WTC11 (cell line): ENCODE measurements at regions not wholly inside any gene's neighbourhood (a gene's known extent, or its start where the extent isn't known, plus 50 kb on each side); places are given as distances from the start of the nearest gene placed in this dataset.
"Not testable (repeated sequence)": the region's sequence is repeated elsewhere in the genome, so short reads cannot be mapped to it uniquely, and the experiment has no call there.

ENCODE experiments used
- ATAC-seq: fragments of 200-7000 bp; cut with Tn5 transposase; 2 replicates; pipeline ENCODE4 v1.10.0; 2021; ENCODE audit warnings: mild to moderate bottlenecking, moderate library complexity
- CTCF ChIA-PET: fragments of 300-600 bp; sonication (Branson Sonifier 250); formaldehyde crosslinking; loops from one replicate; lab custom pipeline; 2021; ENCODE audit warnings: antibody characterized with exemption; lab: Charles Lee
- POLR2A ChIA-PET: fragments of 350-600 bp; sonication (Branson Sonifier 250); formaldehyde crosslinking; loops from one replicate; lab custom pipeline; 2021; ENCODE audit warnings: antibody characterized with exemption; lab: Charles Lee
- DNase-seq: peaks from one replicate; pipeline ENCODE4 v3.0.0; 2021; ENCODE audit warnings: low spot score
- H3K27ac Mint-ChIP-seq: 2 replicates; pipeline ENCODE4 v1.8.0; 2021; ENCODE audit warnings: mixed read lengths
- H3K27me3 Mint-ChIP-seq: 2 replicates; pipeline ENCODE4 v1.8.0; 2021; ENCODE audit warnings: low read depth, mild to moderate bottlenecking, moderate library complexity, mixed read lengths
- H3K36me3 Mint-ChIP-seq: 2 replicates; pipeline ENCODE4 v1.8.0; 2021; ENCODE audit warnings: mixed read lengths
- H3K4me1 Mint-ChIP-seq: 2 replicates; pipeline ENCODE4 v1.8.0; 2022; ENCODE audit warnings: mixed read lengths
- H3K4me3 Mint-ChIP-seq: 2 replicates; pipeline ENCODE4 v1.8.0; 2021; ENCODE audit warnings: mild to moderate bottlenecking, moderate library complexity, mixed read lengths
- H3K9me3 Mint-ChIP-seq: 2 replicates; pipeline ENCODE4 v1.8.0; 2021; ENCODE audit warnings: mixed read lengths
- FOXP1 ChIP-seq: sonication (generic); formaldehyde crosslinking; IDR thresholded peaks from 2 replicates; pipeline ENCODE4 v1.8.0; 2022; ENCODE audit warnings: missing genetic modification reagents, mild to moderate bottlenecking, moderate library complexity, borderline replicate concordance
- SMAD3 ChIP-seq: sonication (generic); formaldehyde crosslinking; IDR thresholded peaks from 2 replicates; pipeline ENCODE4 v1.8.0; 2022; ENCODE audit warnings: missing genetic modification reagents, mild to moderate bottlenecking, borderline replicate concordance
- ZNF263 ChIP-seq: sonication (generic); formaldehyde crosslinking; IDR thresholded peaks from 2 replicates; pipeline ENCODE4 v1.8.1; 2022; ENCODE audit warnings: low read depth, mild to moderate bottlenecking, moderate library complexity, missing genetic modification reagents
- TF ChIP-seq, protein P1 (sequence below): sonication (generic); formaldehyde crosslinking; conservative IDR thresholded peaks from 2 replicates; pipeline ENCODE4 v1.8.1; 2023; ENCODE audit warnings: mild to moderate bottlenecking, low read depth, missing genetic modification reagents, moderate library complexity
- TF ChIP-seq, protein P2 (sequence below): sonication (generic); formaldehyde crosslinking; IDR thresholded peaks from 2 replicates; pipeline ENCODE4 v1.8.0; 2023; ENCODE audit warnings: missing genetic modification reagents, mild to moderate bottlenecking, borderline replicate concordance
- TF ChIP-seq, protein P3 (sequence below): fragments of 250-450 bp; sonication (Bioruptor Pico); IDR thresholded peaks from 2 replicates; pipeline ENCODE4 v1.9.0; 2021; ENCODE audit warnings: mild to moderate bottlenecking
- TF ChIP-seq, protein P4 (sequence below): fragments of 250-450 bp; sonication (Bioruptor Pico); IDR thresholded peaks from 2 replicates; pipeline ENCODE4 v1.9.0; 2021; ENCODE audit warnings: mild to moderate bottlenecking
- TF ChIP-seq, protein P5 (sequence below): sonication (generic); formaldehyde crosslinking; IDR thresholded peaks from 2 replicates; pipeline ENCODE4 v1.8.1; 2022; ENCODE audit warnings: mild to moderate bottlenecking, moderate library complexity, missing genetic modification reagents

GRCh38 chr9:101923451-101923850, 185.0 kb upstream of the GRIN3A start (continued):
- TF ChIP-seq, protein P1, sequence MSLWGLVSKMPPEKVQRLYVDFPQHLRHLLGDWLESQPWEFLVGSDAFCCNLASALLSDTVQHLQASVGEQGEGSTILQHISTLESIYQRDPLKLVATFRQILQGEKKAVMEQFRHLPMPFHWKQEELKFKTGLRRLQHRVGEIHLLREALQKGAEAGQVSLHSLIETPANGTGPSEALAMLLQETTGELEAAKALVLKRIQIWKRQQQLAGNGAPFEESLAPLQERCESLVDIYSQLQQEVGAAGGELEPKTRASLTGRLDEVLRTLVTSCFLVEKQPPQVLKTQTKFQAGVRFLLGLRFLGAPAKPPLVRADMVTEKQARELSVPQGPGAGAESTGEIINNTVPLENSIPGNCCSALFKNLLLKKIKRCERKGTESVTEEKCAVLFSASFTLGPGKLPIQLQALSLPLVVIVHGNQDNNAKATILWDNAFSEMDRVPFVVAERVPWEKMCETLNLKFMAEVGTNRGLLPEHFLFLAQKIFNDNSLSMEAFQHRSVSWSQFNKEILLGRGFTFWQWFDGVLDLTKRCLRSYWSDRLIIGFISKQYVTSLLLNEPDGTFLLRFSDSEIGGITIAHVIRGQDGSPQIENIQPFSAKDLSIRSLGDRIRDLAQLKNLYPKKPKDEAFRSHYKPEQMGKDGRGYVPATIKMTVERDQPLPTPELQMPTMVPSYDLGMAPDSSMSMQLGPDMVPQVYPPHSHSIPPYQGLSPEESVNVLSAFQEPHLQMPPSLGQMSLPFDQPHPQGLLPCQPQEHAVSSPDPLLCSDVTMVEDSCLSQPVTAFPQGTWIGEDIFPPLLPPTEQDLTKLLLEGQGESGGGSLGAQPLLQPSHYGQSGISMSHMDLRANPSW (CRISPR knock-in tag): no peak
- no peak for TF ChIP-seq ZNF263 (CRISPR knock-in tag)
- TF ChIP-seq, protein P2, sequence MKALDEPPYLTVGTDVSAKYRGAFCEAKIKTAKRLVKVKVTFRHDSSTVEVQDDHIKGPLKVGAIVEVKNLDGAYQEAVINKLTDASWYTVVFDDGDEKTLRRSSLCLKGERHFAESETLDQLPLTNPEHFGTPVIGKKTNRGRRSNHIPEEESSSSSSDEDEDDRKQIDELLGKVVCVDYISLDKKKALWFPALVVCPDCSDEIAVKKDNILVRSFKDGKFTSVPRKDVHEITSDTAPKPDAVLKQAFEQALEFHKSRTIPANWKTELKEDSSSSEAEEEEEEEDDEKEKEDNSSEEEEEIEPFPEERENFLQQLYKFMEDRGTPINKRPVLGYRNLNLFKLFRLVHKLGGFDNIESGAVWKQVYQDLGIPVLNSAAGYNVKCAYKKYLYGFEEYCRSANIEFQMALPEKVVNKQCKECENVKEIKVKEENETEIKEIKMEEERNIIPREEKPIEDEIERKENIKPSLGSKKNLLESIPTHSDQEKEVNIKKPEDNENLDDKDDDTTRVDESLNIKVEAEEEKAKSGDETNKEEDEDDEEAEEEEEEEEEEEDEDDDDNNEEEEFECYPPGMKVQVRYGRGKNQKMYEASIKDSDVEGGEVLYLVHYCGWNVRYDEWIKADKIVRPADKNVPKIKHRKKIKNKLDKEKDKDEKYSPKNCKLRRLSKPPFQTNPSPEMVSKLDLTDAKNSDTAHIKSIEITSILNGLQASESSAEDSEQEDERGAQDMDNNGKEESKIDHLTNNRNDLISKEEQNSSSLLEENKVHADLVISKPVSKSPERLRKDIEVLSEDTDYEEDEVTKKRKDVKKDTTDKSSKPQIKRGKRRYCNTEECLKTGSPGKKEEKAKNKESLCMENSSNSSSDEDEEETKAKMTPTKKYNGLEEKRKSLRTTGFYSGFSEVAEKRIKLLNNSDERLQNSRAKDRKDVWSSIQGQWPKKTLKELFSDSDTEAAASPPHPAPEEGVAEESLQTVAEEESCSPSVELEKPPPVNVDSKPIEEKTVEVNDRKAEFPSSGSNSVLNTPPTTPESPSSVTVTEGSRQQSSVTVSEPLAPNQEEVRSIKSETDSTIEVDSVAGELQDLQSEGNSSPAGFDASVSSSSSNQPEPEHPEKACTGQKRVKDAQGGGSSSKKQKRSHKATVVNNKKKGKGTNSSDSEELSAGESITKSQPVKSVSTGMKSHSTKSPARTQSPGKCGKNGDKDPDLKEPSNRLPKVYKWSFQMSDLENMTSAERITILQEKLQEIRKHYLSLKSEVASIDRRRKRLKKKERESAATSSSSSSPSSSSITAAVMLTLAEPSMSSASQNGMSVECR (CRISPR knock-in tag): no peak
- TF ChIP-seq FOXP1 (CRISPR knock-in tag): no peak
- TF ChIP-seq SMAD3 (CRISPR knock-in tag): no peak

DNA sequence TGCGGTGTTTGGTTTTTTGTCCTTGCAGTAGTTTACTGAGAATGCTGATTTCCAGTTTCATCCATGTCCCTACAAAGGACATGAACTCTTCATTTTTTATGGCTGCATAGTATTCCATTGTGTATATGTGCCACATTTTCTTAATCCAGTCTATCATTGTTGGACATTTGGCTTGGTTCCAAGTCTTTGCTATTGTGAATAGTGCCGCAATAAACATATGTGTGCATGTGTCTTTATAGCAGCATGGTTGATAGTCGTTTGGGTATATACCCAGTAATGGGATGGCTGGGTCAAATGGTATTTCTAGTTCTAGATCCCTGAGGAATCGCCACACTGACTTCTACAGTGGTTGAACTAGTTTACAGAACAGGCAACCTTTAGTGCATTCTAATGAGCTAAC, 178.5 kb upstream of the GRIN3A start:
- H3K4me1 Mint-ChIP-seq, ATAC-seq, H3K27me3 Mint-ChIP-seq, H3K27ac Mint-ChIP-seq, H3K9me3 Mint-ChIP-seq, CTCF ChIA-PET, H3K36me3 Mint-ChIP-seq, DNase-seq, POLR2A ChIA-PET, H3K4me3 Mint-ChIP-seq: not testable (repeated sequence)

DNA sequence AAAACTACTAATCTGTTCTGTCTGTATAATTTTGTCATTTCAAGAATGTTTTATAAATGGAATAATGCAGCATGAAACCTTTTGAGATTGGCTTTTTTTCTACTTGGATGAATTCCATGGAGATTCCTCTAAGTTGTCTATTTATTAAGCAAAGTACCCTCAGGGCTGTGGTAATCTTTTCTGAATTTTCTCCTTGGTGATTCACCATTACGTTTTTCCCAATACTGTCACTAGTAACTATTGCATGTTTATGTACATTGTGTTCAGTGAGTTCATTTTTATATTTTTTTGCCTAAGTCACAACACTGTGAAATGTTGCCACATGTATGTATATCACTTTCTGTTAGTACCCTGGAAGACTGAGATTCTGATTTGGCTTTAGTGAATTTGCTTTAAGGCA, 177.0 kb upstream of the GRIN3A start:
- ATAC-seq: no peak
- CTCF ChIA-PET: no interaction called here
- H3K36me3 Mint-ChIP-seq: no peaks in the 10 kb centered on the region
- H3K4me1 Mint-ChIP-seq: 0 out of 2 replicates have a peak, but pooled peaks cover 2% of the 10 kb centered on the region
- no peak overlapping the region for H3K27ac Mint-ChIP-seq
- no peaks in the 10 kb centered on the region for H3K9me3 Mint-ChIP-seq
- DNase-seq: no peak
- H3K4me3 Mint-ChIP-seq: no peak overlapping the region
- POLR2A ChIA-PET: no interaction called here
- TF ChIP-seq, protein P3, sequence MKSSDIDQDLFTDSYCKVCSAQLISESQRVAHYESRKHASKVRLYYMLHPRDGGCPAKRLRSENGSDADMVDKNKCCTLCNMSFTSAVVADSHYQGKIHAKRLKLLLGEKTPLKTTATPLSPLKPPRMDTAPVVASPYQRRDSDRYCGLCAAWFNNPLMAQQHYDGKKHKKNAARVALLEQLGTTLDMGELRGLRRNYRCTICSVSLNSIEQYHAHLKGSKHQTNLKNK (CRISPR knock-in tag): no peak
- TF ChIP-seq, protein P4, sequence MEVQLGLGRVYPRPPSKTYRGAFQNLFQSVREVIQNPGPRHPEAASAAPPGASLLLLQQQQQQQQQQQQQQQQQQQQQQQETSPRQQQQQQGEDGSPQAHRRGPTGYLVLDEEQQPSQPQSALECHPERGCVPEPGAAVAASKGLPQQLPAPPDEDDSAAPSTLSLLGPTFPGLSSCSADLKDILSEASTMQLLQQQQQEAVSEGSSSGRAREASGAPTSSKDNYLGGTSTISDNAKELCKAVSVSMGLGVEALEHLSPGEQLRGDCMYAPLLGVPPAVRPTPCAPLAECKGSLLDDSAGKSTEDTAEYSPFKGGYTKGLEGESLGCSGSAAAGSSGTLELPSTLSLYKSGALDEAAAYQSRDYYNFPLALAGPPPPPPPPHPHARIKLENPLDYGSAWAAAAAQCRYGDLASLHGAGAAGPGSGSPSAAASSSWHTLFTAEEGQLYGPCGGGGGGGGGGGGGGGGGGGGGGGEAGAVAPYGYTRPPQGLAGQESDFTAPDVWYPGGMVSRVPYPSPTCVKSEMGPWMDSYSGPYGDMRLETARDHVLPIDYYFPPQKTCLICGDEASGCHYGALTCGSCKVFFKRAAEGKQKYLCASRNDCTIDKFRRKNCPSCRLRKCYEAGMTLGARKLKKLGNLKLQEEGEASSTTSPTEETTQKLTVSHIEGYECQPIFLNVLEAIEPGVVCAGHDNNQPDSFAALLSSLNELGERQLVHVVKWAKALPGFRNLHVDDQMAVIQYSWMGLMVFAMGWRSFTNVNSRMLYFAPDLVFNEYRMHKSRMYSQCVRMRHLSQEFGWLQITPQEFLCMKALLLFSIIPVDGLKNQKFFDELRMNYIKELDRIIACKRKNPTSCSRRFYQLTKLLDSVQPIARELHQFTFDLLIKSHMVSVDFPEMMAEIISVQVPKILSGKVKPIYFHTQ (CRISPR knock-in tag): no peak
- TF ChIP-seq, protein P5, sequence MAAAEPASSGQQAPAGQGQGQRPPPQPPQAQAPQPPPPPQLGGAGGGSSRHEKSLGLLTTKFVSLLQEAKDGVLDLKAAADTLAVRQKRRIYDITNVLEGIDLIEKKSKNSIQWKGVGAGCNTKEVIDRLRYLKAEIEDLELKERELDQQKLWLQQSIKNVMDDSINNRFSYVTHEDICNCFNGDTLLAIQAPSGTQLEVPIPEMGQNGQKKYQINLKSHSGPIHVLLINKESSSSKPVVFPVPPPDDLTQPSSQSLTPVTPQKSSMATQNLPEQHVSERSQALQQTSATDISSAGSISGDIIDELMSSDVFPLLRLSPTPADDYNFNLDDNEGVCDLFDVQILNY (CRISPR knock-in tag): no peak
- no peaks in the 10 kb centered on the region for H3K27me3 Mint-ChIP-seq
